ENCODE measurements at regions not wholly inside any gene's neighbourhood (a gene's known extent, or its start where the extent isn't known, plus 50 kb on each side); places are given as distances from the start of the nearest gene placed in this dataset.

GRCh38 chr17:63125987-63126386, 160.0 kb downstream of the TANC2 start:
- TF ChIP-seq CTCF (conservative IDR thresholded peaks at IDR 0.05), result no peak
- TF ChIP-seq ZFX (IDR thresholded peaks at IDR 0.05), result no peak

All from C4-2B (cell line).